ENCODE measurements at regions not wholly inside any gene's neighbourhood (a gene's known extent, or its start where the extent isn't known, plus 50 kb on each side); places are given as distances from the start of the nearest gene placed in this dataset.

DNA sequence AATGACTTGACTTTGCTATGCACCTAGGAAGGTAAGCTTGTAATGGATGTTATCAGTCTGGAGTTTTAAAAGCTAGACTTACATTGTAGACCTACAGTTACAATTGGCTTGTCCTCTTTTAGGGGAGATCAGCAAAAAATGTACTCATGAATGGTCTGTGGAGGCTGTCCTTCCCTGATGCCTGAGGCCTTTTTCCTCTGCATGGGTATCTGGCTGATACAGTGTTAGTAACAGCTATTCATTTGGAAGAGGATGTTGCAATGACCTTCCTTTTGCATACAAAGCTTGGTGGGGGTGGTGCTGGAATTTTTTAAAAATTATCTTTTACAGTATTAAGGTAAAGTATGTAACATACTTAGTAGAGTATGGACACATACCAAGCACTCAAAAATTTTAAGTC lies 525.5 kb downstream of the KIF2B start:
- TF ChIP-seq POLR2AphosphoS5 (IDR thresholded peaks at IDR 0.05) (no peak), POLR2A (IDR thresholded peaks at IDR 0.05) (no peak)
- TF ChIP-seq, protein P1, sequence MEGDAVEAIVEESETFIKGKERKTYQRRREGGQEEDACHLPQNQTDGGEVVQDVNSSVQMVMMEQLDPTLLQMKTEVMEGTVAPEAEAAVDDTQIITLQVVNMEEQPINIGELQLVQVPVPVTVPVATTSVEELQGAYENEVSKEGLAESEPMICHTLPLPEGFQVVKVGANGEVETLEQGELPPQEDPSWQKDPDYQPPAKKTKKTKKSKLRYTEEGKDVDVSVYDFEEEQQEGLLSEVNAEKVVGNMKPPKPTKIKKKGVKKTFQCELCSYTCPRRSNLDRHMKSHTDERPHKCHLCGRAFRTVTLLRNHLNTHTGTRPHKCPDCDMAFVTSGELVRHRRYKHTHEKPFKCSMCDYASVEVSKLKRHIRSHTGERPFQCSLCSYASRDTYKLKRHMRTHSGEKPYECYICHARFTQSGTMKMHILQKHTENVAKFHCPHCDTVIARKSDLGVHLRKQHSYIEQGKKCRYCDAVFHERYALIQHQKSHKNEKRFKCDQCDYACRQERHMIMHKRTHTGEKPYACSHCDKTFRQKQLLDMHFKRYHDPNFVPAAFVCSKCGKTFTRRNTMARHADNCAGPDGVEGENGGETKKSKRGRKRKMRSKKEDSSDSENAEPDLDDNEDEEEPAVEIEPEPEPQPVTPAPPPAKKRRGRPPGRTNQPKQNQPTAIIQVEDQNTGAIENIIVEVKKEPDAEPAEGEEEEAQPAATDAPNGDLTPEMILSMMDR (IDR thresholded peaks at IDR 0.05), result no peak

All from prostate gland (tissue), 2 donors.